ENCODE measurements at regions not wholly inside any gene's neighbourhood (a gene's known extent, or its start where the extent isn't known, plus 50 kb on each side); places are given as distances from the start of the nearest gene placed in this dataset.
A peak's percentile ranks its signal among the peaks of the same experiment; 100 is the strongest.

GRCh38 chr18:8890957-8891464, 185.7 kb downstream of the MTCL1 start:
- H2AFZ ChIP-seq (ENCODE audit: low read length), result no peak overlapping the region
- no peaks in the 10 kb centered on the region for H3K27me3 ChIP-seq (ENCODE audit: control insufficient read depth in 1 of 2, insufficient read depth in 2 of 2, low read length in 2 of 2)
- peak; percentile 54; the same call in 1 of the 3 replicates for ATAC-seq
- 21% methylated on average over 4 of the region's 4 CpGs for WGBS (ENCODE audit: low lambda C conversion rate)
- intact Hi-C loops (cut with micrococcal nuclease; ENCODE audit: unreplicated experiment), result loop anchor here (10.0 kb wide), 1 partner anchor 1114 kb away; no protein-coding TSS in a partner anchor
- ChIA-PET POLR2A (no interaction called here), CTCF (ENCODE audit: low intra/inter-chr PET ratio, low total read pairs) (no interaction called here)
- H3K27ac ChIP-seq (ENCODE audit: extremely low read length, insufficient read depth, low read length), result no peak overlapping the region
- no peaks in the 10 kb centered on the region for H3K79me2 ChIP-seq (ENCODE audit: insufficient read depth, low read length)
- no peaks in the 10 kb centered on the region for H4K20me1 ChIP-seq (ENCODE audit: insufficient read depth, low read length)
- in situ Hi-C loops (cut with HindIII; ENCODE audit: extremely low pct_ligation_motif_present, low pct_unique_long_range_greater_than_20kb), result no loop called here
- no peaks in the 10 kb centered on the region for H3K36me3 ChIP-seq (replicated peaks in 1 of 2; ENCODE audit: control insufficient read depth in 1 of 2, insufficient read depth in 2 of 2, low read length in 2 of 2)
- BruUV-seq (replicated peaks), result no TSS peak
- H3K4me3 ChIP-seq (replicated peaks in 1 of 3; ENCODE audit: insufficient read depth in 1 of 3, low read depth in 2 of 3, low read length in 3 of 3), result no peak overlapping the region
- H3K9me3 ChIP-seq (ENCODE audit: low read length), result no peaks in the 10 kb centered on the region
- peak; percentile 39 for DNase-seq (ENCODE audit: low spot score)
- H3K9ac ChIP-seq (ENCODE audit: insufficient read depth, low read depth, low read length), result no peak overlapping the region
- peaks cover 10% of the 10 kb centered on the region for H3K4me1 ChIP-seq (ENCODE audit: insufficient read depth, low read length)
- no peak for TF ChIP-seq ZNF121 (CRISPR knock-in tag; IDR thresholded peaks at IDR 0.05)
- TF ChIP-seq ZNF883 (CRISPR knock-in tag; IDR thresholded peaks at IDR 0.05; ENCODE audit: not compliant biosample characterization), result no peak
- TF ChIP-seq IRF2 (CRISPR knock-in tag; IDR thresholded peaks at IDR 0.05), result no peak
- TF ChIP-seq, protein P1, sequence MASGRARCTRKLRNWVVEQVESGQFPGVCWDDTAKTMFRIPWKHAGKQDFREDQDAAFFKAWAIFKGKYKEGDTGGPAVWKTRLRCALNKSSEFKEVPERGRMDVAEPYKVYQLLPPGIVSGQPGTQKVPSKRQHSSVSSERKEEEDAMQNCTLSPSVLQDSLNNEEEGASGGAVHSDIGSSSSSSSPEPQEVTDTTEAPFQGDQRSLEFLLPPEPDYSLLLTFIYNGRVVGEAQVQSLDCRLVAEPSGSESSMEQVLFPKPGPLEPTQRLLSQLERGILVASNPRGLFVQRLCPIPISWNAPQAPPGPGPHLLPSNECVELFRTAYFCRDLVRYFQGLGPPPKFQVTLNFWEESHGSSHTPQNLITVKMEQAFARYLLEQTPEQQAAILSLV (CRISPR knock-in tag; IDR thresholded peaks at IDR 0.05; ENCODE audit: borderline replicate concordance), result no peak
- no peak for TF ChIP-seq TBX2 (CRISPR knock-in tag; IDR thresholded peaks at IDR 0.05; ENCODE audit: borderline replicate concordance)
- no peak for TF ChIP-seq ZNF350 (CRISPR knock-in tag; IDR thresholded peaks at IDR 0.05; ENCODE audit: borderline replicate concordance, low read depth)
- TF ChIP-seq ZNF710 (CRISPR knock-in tag; IDR thresholded peaks at IDR 0.05; ENCODE audit: borderline replicate concordance), result no peak
- no peak for TF ChIP-seq PLSCR1 (CRISPR knock-in tag; IDR thresholded peaks at IDR 0.05; ENCODE audit: borderline replicate concordance)
- no peak for TF ChIP-seq MAFG (CRISPR knock-in tag; IDR thresholded peaks at IDR 0.05)
- TF ChIP-seq CENPT (CRISPR knock-in tag; IDR thresholded peaks at IDR 0.05; ENCODE audit: low read depth), result no peak
- peak; percentile 42 for TF ChIP-seq FOSL2 (CRISPR knock-in tag; IDR thresholded peaks at IDR 0.05)
- peak; percentile 21 for TF ChIP-seq TEAD3 (CRISPR knock-in tag; optimal IDR thresholded peaks at IDR 0.05; ENCODE audit: borderline replicate concordance)
- no peak for TF ChIP-seq ZNF30 (CRISPR knock-in tag; IDR thresholded peaks at IDR 0.05)
- TF ChIP-seq BHLHE40 (IDR thresholded peaks at IDR 0.05; ENCODE audit: low read length), result no peak
- FAIRE-seq, result no peak
- no peak overlapping the region for H3K4me2 ChIP-seq (ENCODE audit: low read depth, low read length)
